ENCODE measurements at regions not wholly inside any gene's neighbourhood (a gene's known extent, or its start where the extent isn't known, plus 50 kb on each side); places are given as distances from the start of the nearest gene placed in this dataset.

DNA sequence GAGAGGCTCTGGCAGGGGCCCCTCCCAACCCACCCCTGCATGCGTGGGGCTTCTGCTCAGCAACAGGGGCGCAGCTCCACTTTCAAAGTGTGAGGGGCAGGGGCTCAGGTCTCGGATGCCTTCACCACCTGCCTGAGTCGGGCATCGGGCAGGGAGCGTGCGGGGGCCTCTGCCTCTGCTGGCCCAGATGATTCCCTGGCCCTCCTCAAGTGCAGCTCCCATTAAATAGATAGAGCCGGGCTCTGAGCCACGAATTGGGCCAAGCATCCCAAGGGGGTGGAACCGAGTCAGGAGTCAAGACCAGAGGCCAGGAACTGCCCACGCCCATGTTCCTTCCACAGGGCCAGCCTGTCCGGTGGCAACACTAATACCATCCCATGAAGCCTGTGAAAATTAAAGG, 108.9 kb upstream of the FAM20C start:
- Histone ChIP-seq H3K23me2 (ENCODE audit: low read depth, low read length) (peaks cover 6% of the 10 kb centered on the region; the same call in 1 of the 2 replicates), H3K4me1 (replicated peaks in 1 of 4; ENCODE audit: control insufficient read depth in 3 of 4, insufficient read depth in 4 of 4, low read length in 3 of 4) (peaks cover 0 to 17% (median 11%) of the 10 kb centered on the region in 4 experiments; a peak in 6 of 7 replicates), H2BK12ac (ENCODE audit: low read depth, low read length) (no peak overlapping the region), H3K9ac (replicated peaks in 1 of 4; ENCODE audit: extremely low read depth in 1 of 4, low read depth in 3 of 4, low read length in 3 of 4) (no peak overlapping the region), H2AK5ac (ENCODE audit: low read depth, low read length) (no peak overlapping the region), H3K36me3 (ENCODE audit: control insufficient read depth in 2 of 4, insufficient read depth in 4 of 4, low read length in 3 of 4) (no peaks in the 10 kb centered on the region), H4K8ac (ENCODE audit: extremely low read depth, insufficient read depth, low read length) (no peak overlapping the region), H3K18ac (ENCODE audit: extremely low read depth, low read length) (no peak overlapping the region), H3K4me3 (ENCODE audit: extremely low read depth in 1 of 4, insufficient read depth in 2 of 4, low read depth in 3 of 4, low read length in 4 of 4) (no peak overlapping the region), H3K27me3 (replicated peaks in 1 of 4; ENCODE audit: control insufficient read depth in 3 of 4, extremely low read depth in 1 of 4, insufficient read depth in 3 of 4, low read length in 3 of 4) (peaks cover 0 to 2% (median 0%) of the 10 kb centered on the region in 4 experiments; a peak in 1 of 7 replicates), H3K27ac (ENCODE audit: low read depth, low read length) (no peak overlapping the region), H2BK5ac (ENCODE audit: low read depth, low read length) (no peak overlapping the region), H3K79me2 (ENCODE audit: control insufficient read depth in 1 of 2, insufficient read depth in 2 of 2, low read length in 2 of 2) (no peaks in the 10 kb centered on the region), H2AFZ (ENCODE audit: low read length) (no peak overlapping the region), H3K4me2 (ENCODE audit: insufficient read depth in 1 of 2, low read depth in 2 of 2, low read length in 2 of 2) (no peak overlapping the region), H3K9me3 (ENCODE audit: insufficient read depth in 2 of 2, low read depth in 1 of 2, low read length in 1 of 2) (no peaks in the 10 kb centered on the region), H4K5ac (ENCODE audit: insufficient read length, low read depth, low read length) (no peak overlapping the region), H4K91ac (replicated peaks; ENCODE audit: insufficient read length, low read length) (no peak overlapping the region), H4K20me1 (replicated peaks in 1 of 2; ENCODE audit: control insufficient read depth in 1 of 2, insufficient read depth in 2 of 2, low read length in 2 of 2) (peaks cover 0 to 4% of the 10 kb centered on the region in 2 experiments), H3K4ac (replicated peaks; ENCODE audit: insufficient read length, low read depth, low read length) (no peak overlapping the region), H2BK120ac (replicated peaks; ENCODE audit: low read depth, low read length) (no peak overlapping the region), H3K79me1 (ENCODE audit: low read depth, low read length) (no peaks in the 10 kb centered on the region; the same call in 1 of the 2 replicates), H2BK15ac (ENCODE audit: low read length) (no peak overlapping the region), H2BK20ac (ENCODE audit: low read length) (no peak overlapping the region), H3K14ac (ENCODE audit: insufficient read length) (no peak overlapping the region), H3K56ac (replicated peaks; ENCODE audit: insufficient read length, low read depth, low read length) (no peak overlapping the region), H3K23ac (ENCODE audit: insufficient read length) (no peak overlapping the region)
- ChIA-PET CTCF (ENCODE audit: partially characterized antibody) (interaction anchor here (0.7 to 1.7 kb wide), 3 partner anchors 25 to 41 kb away, joined by 3 to 7 read pairs (median 7); no protein-coding TSS in a partner anchor), POLR2A (ENCODE audit: partially characterized antibody) (interaction anchor here (1.6 kb wide), 1 partner anchor 13 kb away, joined by 3 read pairs; no protein-coding TSS in a partner anchor)
- 81% methylated on average over 10 of the region's 12 CpGs; no CpG with 5 or more reads in 1 of the 2 experiments for WGBS, 2 experiments (ENCODE audit: extremely low coverage in 1 of 2, insufficient coverage in 1 of 2, insufficient read length in 1 of 2, insufficient replicate concordance in 2 of 2, low coverage in 1 of 2, low lambda C conversion rate in 2 of 2, missing lambda C conversion rate in 1 of 2)
- TF ChIP-seq, protein P1, sequence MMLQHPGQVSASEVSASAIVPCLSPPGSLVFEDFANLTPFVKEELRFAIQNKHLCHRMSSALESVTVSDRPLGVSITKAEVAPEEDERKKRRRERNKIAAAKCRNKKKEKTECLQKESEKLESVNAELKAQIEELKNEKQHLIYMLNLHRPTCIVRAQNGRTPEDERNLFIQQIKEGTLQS (IDR thresholded peaks at IDR 0.05; ENCODE audit: insufficient read depth, low read depth, low read length): no peak
- TF ChIP-seq CEBPB (IDR thresholded peaks at IDR 0.05; ENCODE audit: low read depth, low read length) (no peak), KDM4A (IDR thresholded peaks at IDR 0.05; ENCODE audit: low read depth, low read length, severe bottlenecking) (no peak), SIN3A (conservative IDR thresholded peaks at IDR 0.05 in 1 of 2, IDR thresholded peaks at IDR 0.05 in 1 of 2; ENCODE audit: low read depth in 1 of 2, low read length in 2 of 2) (no peak), EGR1 (IDR thresholded peaks at IDR 0.05; ENCODE audit: borderline replicate concordance, low read depth, low read length) (no peak), EZH2 (IDR thresholded peaks at IDR 0.05; ENCODE audit: low read depth, low read length, severe bottlenecking) (no peak)
- FAIRE-seq (no peak), DNase-seq (ENCODE audit: low read depth in 1 of 2, low spot score in 2 of 2) (no peak)

Data from H1 (cell line).